ENCODE measurements at regions not wholly inside any gene's neighbourhood (a gene's known extent, or its start where the extent isn't known, plus 50 kb on each side); places are given as distances from the start of the nearest gene placed in this dataset.

DNA sequence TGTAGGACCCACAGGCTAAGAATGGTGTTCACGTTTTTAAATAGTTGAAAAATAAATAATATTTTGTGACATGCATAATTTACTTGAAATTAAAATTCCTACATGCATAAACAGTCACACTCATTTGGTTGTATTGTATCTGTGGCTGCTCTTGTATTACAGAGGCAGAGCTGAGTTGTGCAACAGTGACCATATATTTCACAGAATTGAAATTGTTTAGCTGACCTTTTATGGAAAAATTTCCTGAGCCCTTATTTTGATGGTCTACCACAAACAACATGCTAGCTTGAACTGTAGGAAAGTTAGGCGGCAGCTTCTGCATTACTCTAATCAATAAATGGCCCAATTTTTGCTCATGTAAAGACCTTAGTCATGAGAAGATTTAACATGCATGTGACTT lies 633.4 kb upstream of the AADAT start:
- ATAC-seq (no peak), DNase-seq (ENCODE audit: low spot score) (no peak)
- Histone ChIP-seq H3K4me2 (no peak overlapping the region), H3K9me2 (ENCODE audit: insufficient read depth) (peaks cover 9% of the 10 kb centered on the region; the same call in 1 of the 2 replicates), H3K36me3 (ENCODE audit: insufficient read depth) (no peaks in the 10 kb centered on the region), H3K79me2 (replicated peaks; ENCODE audit: insufficient read depth) (no peaks in the 10 kb centered on the region), H3K4me1 (ENCODE audit: insufficient read depth) (no peaks in the 10 kb centered on the region), H2AFZ (no peak overlapping the region), H3K27me3 (ENCODE audit: insufficient read depth) (no peaks in the 10 kb centered on the region), H3F3A (replicated peaks; ENCODE audit: low read depth) (no peaks in the 10 kb centered on the region), H3K27ac (ENCODE audit: low read depth) (no peak overlapping the region), H3K4me3 (no peak overlapping the region), H4K20me1 (replicated peaks; ENCODE audit: insufficient read depth) (no peaks in the 10 kb centered on the region)
- Mint-ChIP-seq H3K27ac (no peak overlapping the region), H3K9me3 (peaks cover 6% of the 10 kb centered on the region), H3K4me3 (no peak overlapping the region), H3K4me1 (no peaks in the 10 kb centered on the region), H3K36me3 (ENCODE audit: low read depth) (peaks cover 3% of the 10 kb centered on the region; the same call in 2 of the 3 replicates), H3K27me3 (ENCODE audit: insufficient read depth, low read depth, poor library complexity) (peaks cover 4% of the 10 kb centered on the region)
- no peak for TF ChIP-seq STAT1 (IDR thresholded peaks at IDR 0.05; ENCODE audit: unreplicated experiment)
- TF ChIP-seq ZNF331 (CRISPR knock-in tag; IDR thresholded peaks at IDR 0.05; ENCODE audit: low read depth): no peak
- TF ChIP-seq, protein P1, sequence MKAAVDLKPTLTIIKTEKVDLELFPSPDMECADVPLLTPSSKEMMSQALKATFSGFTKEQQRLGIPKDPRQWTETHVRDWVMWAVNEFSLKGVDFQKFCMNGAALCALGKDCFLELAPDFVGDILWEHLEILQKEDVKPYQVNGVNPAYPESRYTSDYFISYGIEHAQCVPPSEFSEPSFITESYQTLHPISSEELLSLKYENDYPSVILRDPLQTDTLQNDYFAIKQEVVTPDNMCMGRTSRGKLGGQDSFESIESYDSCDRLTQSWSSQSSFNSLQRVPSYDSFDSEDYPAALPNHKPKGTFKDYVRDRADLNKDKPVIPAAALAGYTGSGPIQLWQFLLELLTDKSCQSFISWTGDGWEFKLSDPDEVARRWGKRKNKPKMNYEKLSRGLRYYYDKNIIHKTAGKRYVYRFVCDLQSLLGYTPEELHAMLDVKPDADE (IDR thresholded peaks at IDR 0.05): no peak
- no peak for TF ChIP-seq NANOG (IDR thresholded peaks at IDR 0.05; ENCODE audit: borderline replicate concordance)
- TF ChIP-seq JUNB (IDR thresholded peaks at IDR 0.05; ENCODE audit: unreplicated experiment): no peak
- TF ChIP-seq REST (IDR thresholded peaks at IDR 0.05; ENCODE audit: unreplicated experiment): no peak

DNA sequence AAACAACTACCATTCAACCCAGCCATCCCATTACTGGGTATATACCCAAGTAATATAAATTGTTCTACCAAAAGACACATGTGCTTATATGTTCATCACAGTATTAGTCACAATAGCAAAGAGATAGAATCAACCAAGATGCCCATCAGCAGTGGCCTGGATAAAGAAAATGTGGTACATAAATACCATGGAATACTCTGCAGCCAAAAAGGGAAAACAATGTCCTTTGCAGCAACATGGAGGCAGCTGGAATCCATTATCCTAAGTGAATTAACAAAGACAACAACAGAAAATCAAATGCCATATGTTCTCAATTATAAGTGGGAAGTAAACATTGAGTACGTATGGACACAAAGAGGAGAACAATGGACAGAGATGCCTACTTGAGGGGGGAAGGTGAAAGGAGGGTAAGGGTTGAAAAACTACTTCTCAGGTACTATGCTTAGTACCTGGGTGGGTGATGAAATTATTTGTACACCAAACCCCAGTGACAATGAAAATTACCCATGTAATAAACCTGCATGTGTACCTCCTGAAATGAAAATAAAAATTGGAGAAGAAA lies 632.1 kb upstream of the AADAT start:
- peaks cover 6% of the 10 kb centered on the region for H3K9me3 Mint-ChIP-seq
- no peaks in the 10 kb centered on the region for H3F3A ChIP-seq (replicated peaks; ENCODE audit: low read depth)
- no peak overlapping the region for H2AFZ ChIP-seq
- H3K27me3 ChIP-seq (ENCODE audit: insufficient read depth): no peaks in the 10 kb centered on the region
- no peak overlapping the region for H3K4me3 ChIP-seq
- H3K36me3 Mint-ChIP-seq (ENCODE audit: low read depth): peaks cover 3% of the 10 kb centered on the region; the same call in 2 of the 3 replicates
- H3K27ac ChIP-seq (ENCODE audit: low read depth): no peak overlapping the region
- H3K27me3 Mint-ChIP-seq (ENCODE audit: insufficient read depth, low read depth, poor library complexity): peaks cover 4% of the 10 kb centered on the region
- H3K4me1 Mint-ChIP-seq: no peaks in the 10 kb centered on the region
- DNase-seq (ENCODE audit: low spot score) (no peak), ATAC-seq (no peak)
- H4K20me1 ChIP-seq (replicated peaks; ENCODE audit: insufficient read depth): no peaks in the 10 kb centered on the region
- no peak overlapping the region for H3K4me3 Mint-ChIP-seq
- H3K9me2 ChIP-seq (ENCODE audit: insufficient read depth): peaks cover 9% of the 10 kb centered on the region; the same call in 1 of the 2 replicates
- no peaks in the 10 kb centered on the region for H3K36me3 ChIP-seq (ENCODE audit: insufficient read depth)
- H3K4me2 ChIP-seq: no peak overlapping the region
- H3K27ac Mint-ChIP-seq: no peak overlapping the region
- no peaks in the 10 kb centered on the region for H3K79me2 ChIP-seq (replicated peaks; ENCODE audit: insufficient read depth)
- no peaks in the 10 kb centered on the region for H3K4me1 ChIP-seq (ENCODE audit: insufficient read depth)
- TF ChIP-seq EZH2phosphoT487 (IDR thresholded peaks at IDR 0.05; ENCODE audit: unreplicated experiment): no peak
- TF ChIP-seq STAT1 (IDR thresholded peaks at IDR 0.05; ENCODE audit: unreplicated experiment): no peak
- no peak for TF ChIP-seq REST (IDR thresholded peaks at IDR 0.05; ENCODE audit: unreplicated experiment)
- TF ChIP-seq POLR2AphosphoS5 (IDR thresholded peaks at IDR 0.05; ENCODE audit: low read depth): no peak
- TF ChIP-seq JUNB (IDR thresholded peaks at IDR 0.05; ENCODE audit: unreplicated experiment): no peak
- no peak for TF ChIP-seq ZNF331 (CRISPR knock-in tag; IDR thresholded peaks at IDR 0.05; ENCODE audit: low read depth)

Data from GM23338 (cell line).